Activated CD4-positive, CD25-positive, alpha-beta regulatory T cell treated with anti-CD3 and anti-CD28 coated beads, Interleukin-2, amount 50 U/mL, for 16 hours (primary cell): ENCODE measurements at regions not wholly inside any gene's neighbourhood (a gene's known extent, or its start where the extent isn't known, plus 50 kb on each side); places are given as distances from the start of the nearest gene placed in this dataset.

Source experiments
- DNase-seq: peaks from one replicate; pipeline ENCODE4 v3.0.0-alpha.2; 2020; ENCODE audit warnings: low read depth, low spot score

DNA sequence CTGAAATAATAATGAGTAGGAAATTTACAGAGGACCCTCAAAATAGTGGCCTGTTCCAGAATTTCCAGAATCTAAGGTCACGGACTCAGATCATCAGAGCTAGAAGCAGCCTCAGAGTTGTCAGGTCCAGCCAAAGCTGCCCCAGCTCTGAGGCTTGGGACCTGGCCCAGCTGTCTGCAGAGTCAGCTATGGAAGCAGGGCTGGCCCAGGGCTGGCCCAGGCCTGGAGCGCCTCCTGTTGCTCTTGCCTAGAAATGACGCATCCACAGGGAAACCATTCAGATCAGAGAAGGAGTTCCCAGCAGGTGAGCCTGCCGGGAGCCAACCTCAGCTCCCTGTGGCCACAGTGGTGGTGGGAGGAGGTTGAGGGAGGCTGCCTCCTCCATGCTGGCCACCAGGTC, 106.7 kb upstream of the ARL4C start:
- DNase-seq: no peak

DNA sequence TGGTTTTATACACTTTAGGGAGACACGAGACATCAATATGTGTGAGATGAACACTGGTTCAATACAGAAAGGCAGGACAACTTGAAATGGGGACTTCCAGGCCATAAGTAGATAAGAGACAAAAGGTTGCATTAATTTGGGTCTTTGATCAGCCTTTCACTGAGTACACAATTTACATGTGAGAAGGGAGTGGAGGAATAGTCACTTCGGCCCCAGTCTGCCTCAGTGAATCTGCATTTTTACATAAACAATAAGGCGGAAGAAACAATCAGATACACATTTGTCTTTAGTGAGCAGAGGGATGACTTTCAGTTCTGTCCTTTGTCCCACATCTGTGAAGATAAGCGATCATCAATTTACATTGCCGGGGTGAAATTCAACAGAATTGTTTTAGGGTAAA, 104.3 kb upstream of the ARL4C start:
- DNase-seq: no peak

DNA sequence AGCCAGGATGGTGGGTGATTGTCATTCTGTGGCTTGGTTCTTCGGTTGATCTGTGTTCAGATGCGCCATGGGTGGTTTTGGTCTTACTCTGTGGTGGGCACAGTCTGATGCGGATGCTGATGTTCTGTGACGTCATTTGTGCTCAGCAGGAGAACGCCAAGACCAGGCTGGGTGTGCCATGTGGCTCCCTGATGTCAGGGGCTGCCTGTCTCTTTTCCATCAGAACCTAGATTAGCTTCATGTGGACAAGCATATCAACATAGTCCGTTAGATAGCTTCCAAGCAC, 100.6 kb upstream of the ARL4C start:
- no peak for DNase-seq

DNA sequence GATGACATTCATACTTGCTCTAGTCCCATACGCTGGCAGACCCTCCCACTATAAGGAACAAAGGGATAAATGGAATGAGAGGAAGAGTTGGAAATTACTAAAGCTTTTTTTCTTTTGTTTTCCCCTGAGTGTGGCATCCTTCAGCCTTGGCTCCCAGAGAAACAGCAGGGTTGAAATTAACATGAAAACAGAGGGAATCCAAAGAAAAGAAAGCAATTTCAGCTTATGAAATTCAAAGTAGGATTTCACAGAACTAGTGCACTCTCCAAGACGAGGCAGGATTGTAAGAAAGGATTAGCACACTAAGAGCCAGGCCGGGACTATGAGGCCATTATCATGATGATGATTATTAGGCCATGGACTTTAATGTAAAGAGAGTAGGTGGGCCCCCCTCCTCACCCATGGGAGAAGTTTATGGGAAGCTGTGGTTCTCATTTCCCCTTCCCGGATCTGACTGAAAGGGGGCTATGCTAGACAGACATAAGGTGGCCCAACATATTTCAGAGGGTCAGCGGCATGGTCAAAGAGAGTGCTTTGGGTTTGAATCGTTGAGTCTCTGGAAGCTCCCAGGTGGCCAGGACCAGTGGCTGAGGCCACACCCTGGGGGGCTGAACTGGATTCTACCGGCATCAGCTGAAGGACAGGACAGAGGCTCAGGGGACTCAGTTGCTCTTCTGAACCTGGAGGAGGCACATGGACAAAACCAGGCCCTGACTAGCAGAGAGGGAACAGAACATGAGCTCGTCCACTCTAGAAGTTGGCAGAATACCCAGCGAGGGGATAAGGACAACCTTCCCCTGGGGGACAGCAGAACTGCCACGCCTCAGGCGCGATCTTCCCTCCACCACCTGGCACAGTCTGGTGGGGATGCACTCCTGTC, 100.1 kb upstream of the ARL4C start:
- DNase-seq: no peak

DNA sequence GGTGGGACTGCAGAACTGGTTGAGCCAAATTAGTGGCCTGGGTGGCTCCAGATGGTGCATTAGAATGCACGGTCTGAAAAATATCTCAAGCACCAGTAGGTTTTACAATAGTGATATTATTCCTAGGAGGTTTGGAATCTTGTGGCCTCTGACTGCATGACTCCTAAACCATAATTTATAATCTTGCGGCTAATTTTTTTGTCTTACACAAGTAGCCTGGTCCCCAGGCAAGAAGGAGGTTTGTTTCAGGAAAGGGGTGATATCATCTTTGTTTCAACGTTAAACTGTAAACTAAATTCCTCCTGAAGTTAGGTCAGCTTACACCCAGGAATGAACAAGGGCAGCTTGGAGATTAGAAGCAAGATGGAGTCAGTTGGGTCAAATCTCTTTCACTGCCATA, 98.9 kb upstream of the ARL4C start:
- DNase-seq: no peak

DNA sequence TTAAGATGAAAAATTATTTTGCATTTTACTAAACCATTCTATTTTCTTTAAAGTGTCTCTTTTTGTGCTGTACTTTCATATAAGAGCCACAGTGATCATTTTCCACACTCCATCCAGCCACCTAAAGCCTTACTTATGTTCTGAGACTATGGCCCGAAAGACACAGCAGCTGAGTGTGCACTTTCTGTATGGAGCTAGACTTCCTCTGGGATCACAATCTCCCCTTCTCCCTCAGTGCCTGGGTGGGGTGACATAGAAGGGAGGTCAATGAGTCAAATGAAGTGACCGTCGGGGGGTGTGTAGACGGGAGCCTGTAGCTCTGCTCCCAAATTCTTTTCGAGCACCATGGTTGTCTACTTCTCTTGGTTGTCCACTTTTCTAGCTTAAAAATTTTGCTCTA, 97.8 kb upstream of the ARL4C start:
- no peak for DNase-seq

DNA sequence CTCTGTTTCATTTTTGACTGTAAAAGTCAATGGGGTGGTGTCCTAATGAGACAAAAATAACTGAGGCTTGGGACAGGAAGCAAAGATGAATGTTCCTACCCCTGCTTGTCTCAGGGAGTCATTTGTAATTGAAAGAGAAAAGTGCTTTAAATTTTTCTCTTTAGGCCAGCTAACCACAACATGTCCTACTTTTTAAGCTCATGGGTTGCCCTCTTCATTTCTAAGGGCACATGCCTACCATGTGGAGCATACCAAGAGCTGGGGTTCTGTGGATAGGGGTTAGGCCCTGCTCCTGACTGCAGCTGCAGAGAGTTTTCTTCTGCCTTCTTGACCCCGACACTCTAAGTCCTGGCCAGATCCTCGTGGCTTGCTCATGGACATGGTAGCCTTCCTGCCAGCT, 96.8 kb upstream of the ARL4C start:
- no peak for DNase-seq

DNA sequence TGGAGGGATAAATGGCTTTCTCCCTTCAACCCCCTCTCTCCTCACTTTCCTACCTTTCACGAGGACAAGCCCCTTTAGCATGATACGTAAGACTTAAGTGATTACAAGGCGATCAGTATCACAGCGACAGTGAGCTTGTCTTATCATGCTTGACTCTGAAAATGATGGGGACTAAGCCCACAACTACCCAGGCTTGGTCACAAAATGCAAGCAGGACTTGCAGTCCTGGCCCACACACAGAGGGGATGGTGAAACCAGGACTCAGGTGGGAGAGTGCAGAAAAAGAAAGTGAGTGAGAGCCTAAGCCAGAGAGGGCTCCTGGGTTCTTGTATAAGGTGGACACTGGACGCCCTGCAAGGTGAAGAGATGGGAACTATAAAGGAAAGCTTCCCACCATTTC, 95.7 kb upstream of the ARL4C start:
- no peak for DNase-seq

DNA sequence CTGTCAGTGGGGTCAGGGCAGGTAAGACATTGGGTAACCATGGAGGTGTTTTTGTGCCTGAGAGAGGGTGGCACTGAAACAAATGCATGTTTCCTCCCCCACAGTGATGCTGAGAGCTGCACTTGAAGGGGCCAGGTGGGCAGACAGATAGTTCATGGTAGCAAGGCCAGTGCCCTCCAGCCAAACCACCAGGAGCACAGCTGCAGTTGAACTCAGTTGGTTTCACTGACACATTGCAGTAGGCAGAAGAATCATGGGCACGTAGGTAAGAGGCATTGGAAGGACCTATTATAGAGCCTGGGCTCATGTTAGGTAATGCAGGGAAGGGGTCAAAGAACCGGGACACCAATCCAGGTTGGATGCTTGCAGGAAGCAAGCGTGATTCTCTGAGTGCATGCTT, 93.2 kb upstream of the ARL4C start:
- DNase-seq: no peak

DNA sequence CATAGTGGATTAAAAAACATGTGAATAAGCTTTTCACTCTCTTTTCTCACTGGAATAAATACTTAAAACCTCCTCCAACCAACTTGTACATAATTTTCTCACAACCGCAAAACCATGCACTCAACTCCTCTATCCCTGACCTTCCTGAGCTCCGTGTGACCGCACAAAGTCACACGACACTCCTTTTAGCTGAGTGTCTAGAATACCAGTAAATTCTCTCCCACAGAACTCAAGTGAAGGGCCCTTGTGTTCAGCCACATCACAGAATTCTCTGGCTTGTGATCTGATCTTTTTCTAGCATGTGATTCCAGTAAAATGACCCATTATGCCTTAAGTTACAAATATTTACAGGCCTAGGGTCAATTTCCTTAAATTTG, 91.2 kb upstream of the ARL4C start:
- DNase-seq: no peak

DNA sequence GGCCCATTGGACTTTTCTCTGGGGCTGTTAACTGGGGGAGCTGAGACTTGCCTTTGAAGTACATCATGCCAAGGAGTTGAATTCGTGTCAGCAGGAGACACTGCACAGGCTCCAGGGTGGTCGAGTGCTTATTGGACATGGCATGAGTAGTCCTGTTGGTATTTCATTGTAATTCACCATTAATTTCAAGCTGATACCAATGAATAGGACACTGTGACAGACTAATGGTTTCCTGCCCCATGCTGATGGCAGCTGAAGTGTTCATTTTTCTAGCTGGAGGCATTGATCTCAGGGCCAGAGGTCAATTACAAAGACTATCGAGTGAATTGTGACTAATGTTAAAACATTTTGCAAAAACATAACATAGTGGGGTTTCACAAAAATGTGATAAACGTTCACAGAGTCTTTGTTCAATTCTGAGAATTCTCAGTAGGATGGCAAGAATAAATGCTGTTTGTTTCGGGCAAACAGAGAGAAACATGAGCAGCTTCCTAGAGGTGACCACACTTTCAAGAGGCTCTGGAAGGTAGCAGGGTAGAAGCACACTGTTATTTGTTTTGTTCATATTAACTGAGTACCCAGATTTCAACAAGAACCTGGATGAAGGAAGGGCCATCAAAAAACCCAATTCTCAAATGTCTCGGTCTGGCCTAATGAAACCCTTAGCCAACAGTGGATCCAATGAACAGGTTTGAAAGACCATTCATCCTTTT, 90.6 kb upstream of the ARL4C start:
- no peak for DNase-seq

DNA sequence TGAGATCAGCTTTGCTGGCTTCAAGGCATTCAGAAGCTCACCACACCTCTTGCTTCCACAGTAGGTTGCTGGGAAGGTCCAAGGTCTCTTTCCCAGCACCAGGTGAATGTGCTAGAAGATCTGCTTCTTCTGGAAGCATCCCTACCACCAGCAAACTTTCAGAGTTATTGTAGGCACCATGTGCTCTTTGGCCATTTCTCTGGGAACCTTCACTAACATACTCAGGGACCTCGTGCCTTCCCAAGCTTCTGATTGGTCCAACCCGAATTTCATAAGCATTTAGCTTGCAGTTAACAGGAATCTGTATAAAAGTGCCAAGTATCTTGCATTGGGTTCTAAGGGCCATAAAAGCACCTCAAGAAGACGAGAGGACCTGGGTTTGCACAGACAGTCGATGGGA, 86.5 kb upstream of the ARL4C start:
- DNase-seq: no peak

DNA sequence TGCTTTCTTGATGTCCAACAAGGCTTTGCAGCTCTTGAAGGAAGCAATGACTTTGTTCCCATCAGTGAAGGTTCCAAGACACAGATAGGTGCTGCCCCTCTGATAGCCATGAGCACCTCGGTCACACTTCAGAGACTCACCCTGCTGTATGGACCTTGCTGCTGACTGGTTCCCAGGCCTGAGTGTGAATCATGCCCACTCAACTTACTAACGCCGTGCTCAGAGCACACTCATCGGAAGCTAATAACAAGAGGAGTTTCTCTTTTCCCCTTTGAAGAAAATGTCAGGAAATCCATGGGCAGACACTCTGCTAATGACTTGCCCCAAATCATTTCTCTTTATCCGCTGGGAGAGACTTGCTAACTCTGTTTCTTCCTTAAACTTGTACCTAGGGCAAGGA, 83.8 kb upstream of the ARL4C start:
- DNase-seq: no peak

DNA sequence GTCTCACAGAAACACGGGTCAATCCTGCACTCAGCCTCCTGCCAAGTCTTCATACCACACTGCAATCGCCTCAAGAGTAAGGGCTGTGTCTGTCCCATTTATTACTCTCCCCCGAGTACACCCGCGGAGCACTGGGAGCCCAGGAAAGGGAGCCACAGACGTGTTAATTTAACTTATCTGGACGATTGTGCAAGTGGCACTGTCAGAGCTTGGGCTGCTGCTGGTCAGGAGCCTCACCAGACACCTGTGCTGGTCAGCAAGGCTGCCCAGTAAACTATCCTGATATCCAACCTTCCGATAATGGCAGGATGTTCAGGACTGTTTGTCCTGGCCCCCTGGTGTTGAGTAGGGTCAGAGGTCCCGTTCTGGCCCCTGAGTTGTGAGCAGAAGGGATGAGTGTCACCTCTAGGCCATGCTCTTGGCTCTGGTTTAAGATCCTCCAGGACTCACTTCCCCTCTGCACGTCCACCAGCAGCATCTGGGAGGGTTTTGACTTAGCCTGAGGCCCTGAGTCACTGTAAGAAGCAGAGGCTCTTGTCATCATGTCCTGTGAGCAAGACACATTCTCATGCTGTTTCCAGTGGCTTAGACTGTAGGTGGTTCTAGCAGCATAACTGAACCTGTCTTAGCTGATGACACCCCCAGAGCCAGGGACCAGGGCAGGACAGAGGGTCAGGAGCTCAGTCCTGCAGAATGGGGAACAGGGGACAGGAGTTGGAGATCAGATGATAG, 82.5 kb upstream of the ARL4C start:
- DNase-seq: no peak

DNA sequence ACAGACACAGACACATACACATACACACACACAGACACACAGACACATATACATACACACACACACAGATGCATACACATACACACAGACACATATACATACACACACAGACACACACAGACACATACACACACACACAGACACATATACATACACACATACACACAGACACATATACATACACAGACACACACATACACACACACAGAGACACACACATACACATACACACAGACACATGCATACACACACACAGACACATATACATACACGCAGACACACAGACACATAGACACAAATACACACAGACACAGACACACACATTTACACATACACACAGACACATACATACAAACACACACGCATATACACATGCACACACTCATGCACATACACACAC, 81.5 kb upstream of the ARL4C start:
- DNase-seq: no peak

DNA sequence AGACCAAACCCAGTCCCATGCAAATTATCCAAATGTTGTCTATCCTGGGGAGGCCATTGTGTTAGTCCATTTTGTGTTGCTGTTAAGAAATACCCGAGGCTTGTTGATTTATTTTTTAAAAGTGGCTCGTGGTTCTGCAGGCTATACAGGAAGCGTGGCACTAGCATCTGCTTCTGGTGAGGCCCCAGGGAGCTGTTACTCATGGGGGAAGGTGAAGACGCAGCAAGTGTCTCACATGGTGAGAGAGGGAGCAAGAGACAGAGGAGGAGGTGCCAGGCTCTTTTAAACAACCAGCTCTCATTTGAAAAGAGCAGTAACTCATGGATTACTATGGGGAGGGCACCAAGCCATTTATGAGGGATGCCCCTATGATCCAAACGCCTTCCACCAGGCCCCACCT, 80.3 kb upstream of the ARL4C start:
- DNase-seq: no peak

DNA sequence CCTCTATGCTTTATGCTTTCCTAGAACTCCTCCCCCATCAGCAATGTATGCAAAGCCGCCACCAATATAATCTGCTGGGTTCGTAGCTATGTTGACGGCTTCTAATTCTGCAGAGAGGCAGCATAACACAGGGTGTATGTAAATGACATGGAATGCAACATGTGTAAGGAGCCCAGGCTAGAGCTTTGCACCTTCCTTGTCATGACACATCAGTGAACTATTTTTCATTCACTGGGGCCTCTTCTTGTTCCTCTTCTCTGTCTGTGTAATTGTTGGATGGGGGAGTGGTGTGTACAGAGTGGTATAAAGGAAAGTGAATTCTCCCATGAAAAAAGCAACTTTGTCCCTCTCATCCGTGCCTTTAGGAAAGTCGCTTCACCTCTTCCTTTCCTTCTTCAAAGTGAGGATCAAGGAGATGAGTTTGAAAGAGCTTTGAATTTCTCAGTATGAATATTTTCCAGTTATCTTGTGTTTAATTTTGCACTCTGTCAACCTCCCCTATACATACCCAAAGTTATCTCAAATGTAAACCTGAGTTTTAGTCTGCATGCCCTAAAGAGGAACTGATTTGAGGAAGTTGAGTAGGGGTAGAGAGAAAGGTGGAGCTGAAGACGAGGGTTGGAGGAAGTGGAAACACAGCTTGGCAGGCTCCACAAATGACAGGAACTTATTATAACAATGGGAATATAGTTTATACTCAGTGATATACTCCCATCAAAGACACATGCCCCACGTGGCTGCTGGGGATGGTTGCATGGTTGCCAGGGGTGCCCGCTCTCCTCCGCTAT, 74.9 kb upstream of the ARL4C start:
- DNase-seq: no peak

DNA sequence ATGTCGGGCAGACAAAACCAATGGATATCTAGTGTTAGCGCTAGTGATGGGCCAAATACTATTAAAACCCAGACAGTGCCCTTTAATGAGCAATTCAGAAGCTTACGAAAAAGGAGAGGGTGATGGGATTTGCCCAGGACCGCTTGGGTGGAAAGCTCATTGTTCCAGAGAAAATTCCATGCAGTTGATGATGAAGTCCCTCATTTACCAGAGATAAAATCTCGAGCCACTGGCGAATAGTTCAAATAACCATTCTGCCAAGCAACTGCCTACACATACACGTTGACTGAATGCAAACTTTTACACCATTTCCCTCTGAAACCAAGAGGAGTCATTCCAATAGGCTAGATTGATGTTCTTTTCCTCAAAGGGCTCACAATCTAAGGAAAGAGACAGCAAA, 73.6 kb upstream of the ARL4C start:
- DNase-seq: no peak

DNA sequence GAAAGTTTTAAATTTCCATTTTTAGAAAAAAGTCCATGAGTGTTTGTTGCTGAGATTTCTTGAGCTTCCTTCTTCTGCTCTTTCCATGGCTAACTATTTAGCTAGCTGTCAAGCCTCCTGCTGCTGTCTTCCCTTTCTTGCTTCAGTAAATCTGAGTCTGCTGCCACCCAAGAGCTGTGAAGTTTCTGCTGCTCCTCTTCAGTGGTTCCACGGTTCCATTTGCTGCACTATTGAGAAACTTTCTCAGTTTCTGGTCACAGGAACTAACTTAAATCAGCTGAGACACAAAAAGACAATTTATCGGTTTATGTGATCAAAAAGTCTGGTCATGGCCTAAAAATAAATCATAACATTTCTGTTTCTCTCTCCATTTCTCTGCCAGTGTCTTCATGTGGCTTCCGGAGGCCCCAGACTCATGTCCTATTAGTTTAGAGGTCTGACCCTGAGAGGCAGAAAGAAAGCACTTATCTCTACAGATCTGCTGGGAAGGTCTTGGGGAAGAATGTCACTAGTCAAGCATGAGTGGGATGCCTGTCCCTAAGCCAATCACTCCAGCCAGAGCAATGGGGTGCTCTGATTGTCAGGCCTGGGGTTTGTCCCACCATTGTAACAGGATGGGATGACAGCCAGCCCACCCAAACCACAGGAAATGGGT, 73.0 kb upstream of the ARL4C start:
- no peak for DNase-seq

DNA sequence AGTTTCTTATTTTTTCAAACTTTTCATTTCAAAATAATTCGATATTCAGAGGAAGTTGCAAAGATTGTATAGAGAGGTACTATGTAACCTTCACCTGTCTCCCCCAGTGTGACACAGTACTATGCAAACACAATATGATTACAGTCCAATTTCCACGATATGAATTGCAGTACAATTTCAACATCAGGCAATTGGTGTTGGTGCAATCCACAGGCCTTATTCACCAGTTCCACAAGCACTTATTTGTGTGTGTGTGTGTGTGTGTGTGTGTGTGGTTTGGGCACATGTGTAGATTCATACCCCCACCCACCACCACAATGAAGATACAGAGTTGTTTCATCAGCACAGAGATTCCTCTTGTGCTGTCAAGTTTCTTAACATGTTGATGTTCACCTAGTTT, 69.7 kb upstream of the ARL4C start:
- no peak for DNase-seq

DNA sequence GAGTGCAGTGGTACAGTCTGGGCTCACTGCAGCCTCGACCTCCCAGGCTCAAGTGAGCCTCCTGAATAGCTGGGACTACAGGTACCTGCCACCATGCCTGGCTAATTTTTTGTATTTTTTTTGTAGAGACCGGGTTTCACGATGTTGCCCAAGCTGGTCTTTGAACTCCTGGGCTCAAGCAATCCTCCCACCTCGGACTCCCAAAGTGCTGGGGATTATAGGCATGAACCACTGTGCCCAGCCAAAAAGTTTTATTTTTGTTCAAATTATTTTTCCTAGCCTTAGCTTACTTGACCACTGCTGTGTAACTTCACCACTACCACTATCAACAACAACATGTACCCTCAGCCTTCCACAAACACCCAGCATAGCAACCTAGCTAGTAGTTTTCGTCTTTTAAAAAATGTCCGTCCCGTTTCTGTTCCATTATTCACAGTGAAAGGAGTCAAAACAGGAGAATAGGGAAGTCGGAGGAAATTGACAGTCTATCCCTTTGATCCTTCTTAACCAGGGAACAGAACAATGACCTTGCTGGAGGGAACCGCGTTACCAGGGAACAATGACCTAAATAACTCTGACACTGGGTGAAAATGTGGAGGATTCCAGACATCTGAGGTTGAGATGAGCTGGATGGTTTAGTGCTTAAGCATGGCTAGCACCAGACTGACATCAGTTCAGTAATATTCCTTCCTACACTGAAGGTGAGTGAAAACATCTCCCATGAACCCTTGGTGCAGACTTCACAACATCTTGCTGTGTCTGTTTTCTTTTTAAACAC, 69.2 kb upstream of the ARL4C start:
- DNase-seq: no peak
